Progenitor cell of endocrine pancreas (in vitro differentiated cells): ENCODE measurements at regions not wholly inside any gene's neighbourhood (a gene's known extent, or its start where the extent isn't known, plus 50 kb on each side); places are given as distances from the start of the nearest gene placed in this dataset.

Source experiments
- DNase-seq: peaks from one replicate; pipeline ENCODE4 v3.0.0; 2021; ENCODE audit warnings: low spot score; ENCODE audit not compliant: unreplicated experiment
- H3K27ac Mint-ChIP-seq: 2 replicates; pipeline ENCODE4 v1.8.0; 2021; ENCODE audit warnings: mild to moderate bottlenecking, moderate library complexity, mixed read lengths
- H3K27me3 Mint-ChIP-seq: 2 replicates; pipeline ENCODE4 v1.8.0; 2021; ENCODE audit warnings: mixed read lengths
- H3K36me3 Mint-ChIP-seq: 2 replicates; pipeline ENCODE4 v1.8.0; 2022; ENCODE audit warnings: mixed read lengths; ENCODE audit not compliant: insufficient read depth
- H3K4me1 Mint-ChIP-seq: 2 replicates; pipeline ENCODE4 v1.8.0; 2021; ENCODE audit warnings: low read depth, mixed read lengths
- H3K4me3 Mint-ChIP-seq: 2 replicates; pipeline ENCODE4 v1.8.0; 2021; ENCODE audit warnings: low read depth, mild to moderate bottlenecking, moderate library complexity, mixed read lengths
- H3K9me3 Mint-ChIP-seq: 2 replicates; pipeline ENCODE4 v1.8.0; 2021; ENCODE audit warnings: low read depth, mixed read lengths
- TF ChIP-seq, protein P1 (sequence below): fragments of 200-600 bp; sonication (generic); IDR thresholded peaks from one replicate; pipeline ENCODE4 v1.5.0; 2021; ENCODE audit warnings: antibody characterized with exemption, mild to moderate bottlenecking; ENCODE audit not compliant: unreplicated experiment

DNA sequence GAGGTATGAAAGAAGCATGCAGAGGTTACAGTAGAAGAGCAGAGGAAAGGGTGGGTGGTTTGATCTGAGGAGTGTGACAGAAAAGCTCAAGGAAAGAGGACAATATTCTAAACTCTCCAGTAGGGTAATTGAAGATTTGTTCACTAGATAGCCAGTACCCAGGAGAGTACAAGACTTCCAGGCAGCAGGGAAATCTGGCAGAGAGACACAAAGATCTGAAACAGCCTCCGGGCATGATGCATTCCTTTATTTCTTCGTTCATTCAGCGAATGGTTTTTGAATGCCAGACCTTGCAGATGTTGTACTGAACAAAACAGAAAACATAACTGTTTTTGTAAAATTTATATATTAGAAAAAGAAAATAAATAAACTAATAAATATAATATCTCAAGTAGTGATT, 766.6 kb downstream of the FAT4 start:
- Mint-ChIP-seq H3K9me3 (no peaks in the 10 kb centered on the region), H3K27me3 (no peaks in the 10 kb centered on the region), H3K4me1 (no peaks in the 10 kb centered on the region), H3K4me3 (no peak overlapping the region), H3K27ac (no peak overlapping the region), H3K36me3 (no peaks in the 10 kb centered on the region)
- no peak for DNase-seq
- TF ChIP-seq, protein P1, sequence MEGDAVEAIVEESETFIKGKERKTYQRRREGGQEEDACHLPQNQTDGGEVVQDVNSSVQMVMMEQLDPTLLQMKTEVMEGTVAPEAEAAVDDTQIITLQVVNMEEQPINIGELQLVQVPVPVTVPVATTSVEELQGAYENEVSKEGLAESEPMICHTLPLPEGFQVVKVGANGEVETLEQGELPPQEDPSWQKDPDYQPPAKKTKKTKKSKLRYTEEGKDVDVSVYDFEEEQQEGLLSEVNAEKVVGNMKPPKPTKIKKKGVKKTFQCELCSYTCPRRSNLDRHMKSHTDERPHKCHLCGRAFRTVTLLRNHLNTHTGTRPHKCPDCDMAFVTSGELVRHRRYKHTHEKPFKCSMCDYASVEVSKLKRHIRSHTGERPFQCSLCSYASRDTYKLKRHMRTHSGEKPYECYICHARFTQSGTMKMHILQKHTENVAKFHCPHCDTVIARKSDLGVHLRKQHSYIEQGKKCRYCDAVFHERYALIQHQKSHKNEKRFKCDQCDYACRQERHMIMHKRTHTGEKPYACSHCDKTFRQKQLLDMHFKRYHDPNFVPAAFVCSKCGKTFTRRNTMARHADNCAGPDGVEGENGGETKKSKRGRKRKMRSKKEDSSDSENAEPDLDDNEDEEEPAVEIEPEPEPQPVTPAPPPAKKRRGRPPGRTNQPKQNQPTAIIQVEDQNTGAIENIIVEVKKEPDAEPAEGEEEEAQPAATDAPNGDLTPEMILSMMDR: no peak

DNA sequence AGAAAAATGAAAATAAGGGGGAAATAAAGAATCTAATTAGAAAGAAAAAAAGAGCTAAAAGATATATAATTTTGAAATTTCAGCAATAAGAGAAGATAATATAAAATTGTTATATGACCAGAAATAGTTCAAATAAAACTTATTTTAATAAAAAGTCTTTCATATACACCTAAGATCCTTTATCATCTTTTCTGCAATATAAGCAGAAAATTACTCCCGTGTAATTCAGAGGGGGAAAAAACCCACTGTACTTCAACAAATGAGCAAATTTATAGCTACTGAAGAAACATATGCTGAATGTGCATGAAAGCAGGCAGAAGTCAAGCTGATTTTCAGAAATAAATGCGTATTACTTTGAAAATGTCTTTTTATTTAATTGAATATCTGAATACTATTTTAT, 771.3 kb downstream of the FAT4 start:
- TF ChIP-seq, protein P1: no peak
- no peaks in the 10 kb centered on the region for H3K9me3 Mint-ChIP-seq
- no peak for DNase-seq
- H3K27me3 Mint-ChIP-seq: no peaks in the 10 kb centered on the region
- H3K4me3 Mint-ChIP-seq: no peak overlapping the region
- peaks cover 2% of the 10 kb centered on the region for H3K4me1 Mint-ChIP-seq
- no peaks in the 10 kb centered on the region for H3K36me3 Mint-ChIP-seq
- H3K27ac Mint-ChIP-seq: no peak overlapping the region

DNA sequence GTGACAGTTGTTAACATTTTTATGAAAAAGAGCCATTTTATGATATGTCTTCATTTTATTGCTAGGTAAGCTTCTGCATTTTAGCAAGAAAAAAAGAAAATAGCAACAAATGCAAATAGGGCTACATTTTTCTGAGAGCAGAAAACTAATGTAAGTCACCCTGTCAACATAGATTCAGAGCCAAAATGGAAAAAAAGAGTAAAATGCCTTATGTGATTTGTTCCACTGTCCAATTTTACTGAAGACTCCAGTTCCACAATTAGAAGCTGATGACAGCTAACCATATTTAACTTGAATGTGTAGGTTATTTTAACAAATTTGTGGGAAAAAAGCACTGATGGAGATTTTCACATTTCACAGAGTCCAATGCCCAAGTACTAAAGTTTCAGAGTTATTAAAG, 772.3 kb downstream of the FAT4 start:
- H3K9me3 Mint-ChIP-seq: no peaks in the 10 kb centered on the region
- no peaks in the 10 kb centered on the region for H3K27me3 Mint-ChIP-seq
- H3K4me3 Mint-ChIP-seq: no peak overlapping the region
- TF ChIP-seq, protein P1: no peak
- no peaks in the 10 kb centered on the region for H3K36me3 Mint-ChIP-seq
- H3K4me1 Mint-ChIP-seq: peaks cover 2% of the 10 kb centered on the region
- H3K27ac Mint-ChIP-seq: no peak overlapping the region
- DNase-seq: no peak

DNA sequence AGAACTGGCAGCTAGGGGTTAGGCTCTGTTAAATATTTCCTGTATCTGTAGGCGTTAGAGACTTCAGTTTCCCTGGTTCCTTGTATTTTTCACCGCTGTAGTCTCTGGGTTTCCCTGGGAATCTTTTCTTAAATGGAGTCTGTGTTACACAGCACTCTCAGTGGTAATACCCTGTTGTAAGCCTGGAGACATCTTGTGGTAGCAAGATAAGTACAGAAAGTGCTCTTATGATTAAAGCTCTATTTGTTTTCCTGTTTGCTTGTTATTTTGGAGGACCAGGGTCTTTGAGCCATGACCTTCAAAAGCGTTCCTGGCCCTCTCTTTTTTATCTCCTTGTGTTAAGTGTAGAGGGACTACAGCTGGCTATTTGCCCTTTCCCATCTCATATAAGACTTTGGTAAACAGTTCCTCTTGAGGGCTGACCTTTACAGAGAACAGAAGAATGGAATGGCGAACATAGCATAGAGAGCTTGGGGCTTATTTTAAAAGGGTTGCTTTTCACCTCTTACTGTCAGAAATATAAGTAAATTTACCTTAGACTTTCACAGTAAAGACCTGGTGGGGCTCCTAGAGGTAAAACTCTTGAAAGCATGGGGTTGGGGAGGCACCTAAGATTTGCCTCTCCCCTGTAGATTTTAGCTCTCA, 782.5 kb downstream of the FAT4 start:
- Mint-ChIP-seq H3K4me1 (no peaks in the 10 kb centered on the region), H3K4me3 (no peak overlapping the region), H3K9me3 (peaks cover 3% of the 10 kb centered on the region), H3K36me3 (no peaks in the 10 kb centered on the region), H3K27ac (no peak overlapping the region), H3K27me3 (no peaks in the 10 kb centered on the region)
- TF ChIP-seq, protein P1: no peak
- DNase-seq: no peak

DNA sequence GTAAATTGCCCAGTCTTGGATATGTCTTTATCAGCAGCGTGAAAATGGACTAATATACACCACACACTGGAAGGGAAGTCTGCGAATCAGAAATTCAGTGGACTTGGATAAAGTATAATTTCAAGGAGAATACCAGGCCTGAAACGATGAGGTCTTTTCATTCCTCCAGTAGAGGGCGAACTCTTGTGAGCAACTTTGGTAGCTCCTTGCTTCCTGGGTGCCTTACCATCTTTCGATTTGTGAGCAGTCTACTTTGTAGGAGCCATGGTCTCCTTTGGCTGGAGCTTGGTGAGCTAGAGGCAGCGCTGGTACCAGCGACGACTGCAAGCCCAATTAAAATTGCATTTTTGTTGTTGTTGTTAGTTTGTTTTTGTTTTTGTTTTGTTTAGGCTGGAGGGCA, 791.9 kb downstream of the FAT4 start:
- no peak overlapping the region for H3K27ac Mint-ChIP-seq
- peaks cover 5% of the 10 kb centered on the region for H3K9me3 Mint-ChIP-seq
- no peak for DNase-seq
- H3K27me3 Mint-ChIP-seq: no peaks in the 10 kb centered on the region
- no peaks in the 10 kb centered on the region for H3K36me3 Mint-ChIP-seq
- TF ChIP-seq, protein P1: peak; percentile 17
- H3K4me3 Mint-ChIP-seq: no peak overlapping the region
- no peaks in the 10 kb centered on the region for H3K4me1 Mint-ChIP-seq
